RPMI7951 (cell line): ENCODE measurements at regions not wholly inside any gene's neighbourhood (a gene's known extent, or its start where the extent isn't known, plus 50 kb on each side); places are given as distances from the start of the nearest gene placed in this dataset.
"Not testable (repeated sequence)": the region's sequence is repeated elsewhere in the genome, so short reads cannot be mapped to it uniquely, and the experiment has no call there.

Source experiments
- DNase-seq: peaks from one replicate; pipeline ENCODE4 v3.0.0-alpha.2; 2012; ENCODE audit warnings: low read depth

DNA sequence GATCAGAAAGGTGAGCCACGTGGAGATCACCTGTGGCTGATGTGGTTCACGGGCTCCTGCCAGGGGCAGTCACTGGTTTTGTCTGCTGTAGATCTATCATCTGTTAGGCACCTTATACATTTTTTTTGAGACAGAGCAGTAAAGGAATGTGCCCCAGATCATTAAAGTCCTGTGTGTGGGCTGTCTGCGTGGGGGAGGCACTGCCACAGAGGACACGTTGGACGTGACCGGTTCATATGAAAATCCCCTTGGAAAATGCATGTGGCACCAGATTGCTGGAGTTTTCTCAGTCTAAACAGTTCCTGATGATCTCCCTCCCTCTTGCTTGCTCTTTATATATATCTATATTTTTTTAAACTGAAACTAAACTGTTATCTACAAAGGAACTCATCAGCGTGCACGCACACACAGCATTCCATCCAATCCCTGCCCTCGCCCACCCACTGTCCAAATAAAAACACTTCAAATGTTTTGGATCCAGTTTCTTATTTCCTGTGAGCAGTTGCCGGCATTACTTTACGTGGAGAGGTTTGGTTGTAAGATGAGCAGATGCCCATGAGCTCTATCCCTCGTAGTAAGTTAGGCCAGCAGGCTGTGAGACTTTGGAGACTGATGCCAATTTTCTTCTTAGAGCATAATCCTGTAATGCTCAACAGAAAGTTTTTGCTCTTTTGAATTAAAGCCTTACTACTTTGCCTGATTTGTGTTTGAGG is 161.6 kb upstream of the EXOC2 start:
- no peak for DNase-seq

DNA sequence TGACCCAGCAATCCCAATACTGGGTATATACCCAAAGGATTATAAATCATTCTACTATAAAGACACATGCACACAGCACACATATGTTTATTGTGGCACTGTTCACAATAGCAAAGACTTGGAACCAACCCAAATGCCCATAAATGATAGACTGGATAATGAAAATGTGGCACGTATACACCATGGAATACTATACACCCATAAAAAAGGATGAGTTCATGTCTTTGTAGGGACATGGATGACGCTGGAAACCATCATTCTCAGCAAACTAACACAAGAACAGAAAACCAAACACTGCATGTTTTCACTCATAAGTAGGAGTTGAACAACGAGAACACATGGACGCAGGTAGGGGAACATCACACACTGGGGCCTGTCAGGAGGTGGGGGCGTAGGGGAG is 159.3 kb upstream of the EXOC2 start:
- DNase-seq: not testable (repeated sequence)

DNA sequence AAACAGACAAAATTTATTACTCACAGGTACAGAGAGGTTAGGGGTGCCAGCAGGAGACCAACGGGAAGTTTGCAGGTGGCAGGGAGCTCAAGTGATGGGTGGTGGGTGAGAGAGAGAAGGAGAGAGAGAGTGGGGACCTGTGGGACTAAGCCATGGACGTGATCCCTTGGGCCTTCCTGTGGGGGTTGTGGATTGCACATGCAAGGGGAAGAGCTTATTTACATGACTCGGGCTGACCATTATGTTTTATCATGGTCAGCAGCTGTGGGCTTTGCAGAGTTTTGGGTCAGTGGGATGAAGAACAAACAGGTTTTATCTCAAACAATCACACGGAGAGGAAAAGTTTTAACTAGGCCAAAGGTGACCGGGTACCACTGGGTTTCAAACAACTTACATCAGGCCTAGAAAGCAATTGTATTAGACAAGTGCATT is 156.2 kb upstream of the EXOC2 start:
- DNase-seq: no peak

DNA sequence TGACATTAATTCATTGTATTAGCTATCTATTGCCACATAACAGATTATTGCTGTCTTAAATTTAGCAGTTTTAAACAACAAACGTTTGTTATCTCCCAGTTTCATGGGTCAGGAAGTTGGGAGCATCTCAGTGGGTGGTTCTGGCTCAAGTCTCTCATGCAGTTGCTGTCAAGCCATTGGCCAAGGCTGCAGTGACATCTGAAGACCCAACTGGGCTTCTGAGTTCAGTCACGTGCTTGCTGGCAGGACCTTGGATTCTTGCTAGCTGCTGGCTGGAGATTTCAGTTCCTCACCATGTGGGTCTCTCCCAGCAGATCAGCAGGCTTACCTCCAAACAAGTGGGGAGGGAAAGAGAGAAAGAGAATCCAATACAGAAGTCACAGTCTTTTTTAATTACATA is 152.6 kb upstream of the EXOC2 start:
- DNase-seq: no peak

DNA sequence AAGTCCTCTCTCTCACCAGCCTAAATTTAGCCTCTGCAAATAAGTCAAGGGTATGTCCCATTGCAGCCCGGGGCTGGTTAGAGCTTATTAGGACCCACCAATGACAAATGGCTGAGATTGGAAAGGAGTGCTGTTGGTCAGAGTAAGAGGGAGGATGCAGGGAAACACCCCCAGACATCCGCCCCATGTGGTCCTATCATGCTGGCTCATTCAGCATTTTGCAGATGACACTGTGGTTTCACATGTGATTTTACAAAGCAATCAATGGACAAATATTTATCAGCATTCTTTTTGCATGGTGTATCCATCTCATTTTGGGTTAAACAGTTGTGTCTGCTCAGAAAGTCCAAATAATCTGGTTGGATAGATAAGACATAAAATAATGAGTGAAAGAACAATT is 152.2 kb upstream of the EXOC2 start:
- DNase-seq: no peak

DNA sequence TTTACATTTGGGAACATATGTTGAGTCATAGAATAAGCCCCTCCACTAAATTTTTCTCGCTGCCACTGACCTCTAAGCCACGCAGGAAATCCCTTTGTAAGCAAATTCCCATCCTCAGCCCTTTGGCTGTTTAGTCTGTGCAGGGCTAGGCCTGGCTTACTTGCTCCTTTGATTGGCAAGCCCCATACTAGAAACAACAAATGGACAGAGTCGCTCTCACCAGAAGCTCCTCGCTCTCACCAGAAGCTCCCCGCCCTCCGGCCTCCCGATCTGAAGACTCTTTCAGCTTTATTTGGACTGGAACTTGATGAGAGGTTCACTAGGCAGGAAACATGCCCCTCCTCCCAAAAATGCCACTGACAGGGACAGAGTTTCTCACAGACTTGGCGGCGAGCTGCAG is 149.2 kb upstream of the EXOC2 start:
- no peak for DNase-seq

DNA sequence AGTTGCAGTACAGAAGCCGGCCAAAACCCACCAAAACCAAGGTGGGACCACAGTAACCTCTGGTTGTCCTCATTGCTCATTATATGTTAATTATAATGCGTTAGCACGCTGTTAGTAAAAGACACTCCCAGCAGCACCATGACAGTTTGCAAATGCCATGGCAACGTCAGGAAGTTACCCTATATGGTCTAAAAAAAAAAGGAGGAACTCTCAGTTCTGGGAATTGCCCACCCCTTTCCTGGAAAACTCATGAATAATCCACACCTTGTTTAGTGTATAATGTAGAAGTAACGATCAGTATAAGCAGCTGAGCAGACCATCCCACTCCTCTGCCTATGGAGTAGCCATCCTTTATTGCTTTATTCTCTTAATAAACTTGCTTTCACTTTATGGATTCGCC is 148.6 kb upstream of the EXOC2 start:
- DNase-seq: no peak

DNA sequence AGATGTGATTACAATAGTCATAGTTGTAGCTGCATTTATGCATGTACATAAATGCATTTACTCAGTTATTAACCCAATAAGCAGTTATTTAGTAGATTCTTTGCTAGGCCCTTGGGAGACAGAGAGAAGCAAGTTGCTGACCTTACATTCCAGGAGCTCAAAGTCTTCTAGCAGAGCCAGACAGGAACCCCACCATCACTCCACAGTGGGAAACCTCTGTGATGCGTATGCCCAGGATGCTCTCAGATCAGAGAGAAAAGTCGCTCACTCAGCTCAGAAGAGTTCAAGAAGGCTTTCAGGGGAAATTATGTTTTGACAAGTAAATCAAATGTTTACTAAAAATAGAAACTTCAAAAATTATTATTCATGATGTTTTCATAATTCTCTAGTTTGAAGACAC is 146.3 kb upstream of the EXOC2 start:
- no peak for DNase-seq

DNA sequence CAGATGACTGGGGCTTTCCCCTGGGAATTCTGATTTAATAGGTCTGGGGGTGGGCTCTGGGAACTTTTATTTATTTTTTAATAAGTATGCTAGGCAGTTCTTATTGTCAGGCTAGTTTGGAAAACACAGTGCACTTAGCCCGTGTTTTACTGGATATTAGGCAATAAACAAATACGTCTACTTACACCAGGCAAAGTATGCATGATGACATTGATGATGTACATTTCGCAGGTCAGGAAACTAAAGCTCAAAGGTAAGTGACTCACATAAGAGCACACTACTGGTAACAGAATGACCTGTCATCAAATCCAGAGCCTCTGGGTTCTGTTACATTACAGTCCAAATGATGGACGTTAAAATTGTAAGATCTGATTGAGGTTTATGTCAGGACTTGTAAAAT is 144.4 kb upstream of the EXOC2 start:
- no peak for DNase-seq

DNA sequence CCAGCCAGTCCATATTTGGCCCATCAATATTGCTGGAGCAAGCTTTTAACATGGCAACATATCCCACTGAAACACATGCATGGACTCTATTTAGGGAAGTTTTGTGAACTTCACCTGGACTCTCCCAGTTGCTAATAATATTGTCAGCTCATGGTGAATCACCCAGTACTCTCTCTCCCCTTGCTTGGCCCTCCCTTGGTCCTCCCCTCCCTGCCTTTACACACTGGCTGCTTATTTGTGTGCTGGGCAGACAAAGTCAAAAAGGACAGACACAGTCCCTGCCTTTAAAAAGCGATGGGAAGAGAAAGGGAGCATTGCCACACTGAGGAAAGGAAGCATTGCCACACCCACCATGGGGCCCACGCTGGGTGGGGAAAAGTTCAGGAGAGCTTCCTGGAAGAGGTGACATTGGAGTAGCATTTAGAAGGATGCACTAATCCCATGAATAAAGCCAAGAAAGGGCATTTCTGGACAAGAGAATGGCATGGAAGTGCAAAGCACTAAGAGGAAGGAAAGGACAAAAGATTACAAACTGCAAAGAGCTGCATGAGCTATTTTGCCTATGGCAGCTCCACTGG is 143.4 kb upstream of the EXOC2 start:
- no peak for DNase-seq

DNA sequence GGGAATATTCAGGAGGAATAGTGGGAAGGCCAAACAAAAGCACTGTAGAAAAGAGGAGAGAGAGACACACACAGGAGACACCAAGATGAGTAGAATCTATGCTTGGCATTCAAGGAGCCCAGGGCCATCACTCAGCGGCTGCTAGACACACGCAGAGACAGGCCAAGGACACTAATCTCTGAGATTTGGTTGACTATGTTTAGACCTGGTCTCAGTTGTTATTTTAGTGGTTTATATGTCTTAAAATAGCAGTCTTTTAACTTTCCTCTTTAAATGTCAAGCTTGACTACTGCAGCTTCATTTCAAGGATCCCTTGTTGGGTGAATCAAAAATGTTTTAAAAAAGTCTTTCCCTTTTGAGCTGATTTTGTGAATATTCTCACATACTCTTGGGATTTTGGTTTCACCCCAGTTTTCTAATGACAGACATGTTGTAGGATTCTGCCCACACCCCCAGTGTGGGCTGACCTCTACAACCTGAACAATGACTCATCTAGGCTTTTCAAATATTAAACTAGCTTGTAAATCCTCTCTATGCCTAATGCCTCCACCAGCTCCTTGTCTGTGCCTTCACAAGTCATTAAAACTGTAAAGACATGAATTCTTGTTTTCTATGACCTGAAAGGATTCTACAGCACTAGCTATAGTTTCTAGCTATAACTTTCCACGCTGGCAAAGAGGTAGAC is 142.7 kb upstream of the EXOC2 start:
- no peak for DNase-seq

DNA sequence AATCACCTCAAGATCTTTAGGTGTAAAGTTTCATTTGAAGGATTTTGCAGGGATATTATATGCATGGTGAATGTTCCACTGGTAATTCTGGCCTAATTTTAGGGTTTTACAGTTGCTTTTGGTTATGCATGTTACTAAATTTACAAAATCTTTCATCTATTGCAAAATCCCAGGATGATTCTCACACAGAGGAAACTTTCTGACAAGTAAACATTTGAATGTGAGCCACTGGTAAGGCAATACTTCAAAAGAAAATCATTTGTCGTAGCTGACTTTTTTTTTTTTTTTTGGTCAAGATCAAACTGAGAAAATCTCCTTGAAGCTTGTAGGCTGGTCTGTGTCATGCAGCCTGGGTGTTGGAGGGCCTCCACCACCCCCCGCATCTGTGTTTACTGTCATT is 141.9 kb upstream of the EXOC2 start:
- DNase-seq: no peak

DNA sequence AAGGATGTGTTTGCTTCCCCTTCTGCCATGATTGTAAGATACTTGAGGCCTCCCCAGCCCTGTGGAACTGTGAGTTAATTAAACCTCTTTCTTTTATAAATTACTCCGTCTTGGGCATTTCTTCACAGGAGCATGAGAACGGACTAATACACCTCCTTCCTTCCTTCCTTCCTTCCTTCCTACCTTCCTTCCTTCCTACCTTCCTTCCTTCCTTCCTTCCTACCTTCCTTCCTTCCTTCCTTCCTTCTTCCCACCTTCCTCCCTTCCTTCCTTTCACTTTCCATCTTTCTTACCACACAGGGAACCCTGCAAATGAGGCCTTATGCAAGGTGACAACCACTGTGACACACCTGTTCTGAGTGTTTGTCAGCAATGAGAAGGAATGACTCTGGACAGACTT is 141.3 kb upstream of the EXOC2 start:
- no peak for DNase-seq

DNA sequence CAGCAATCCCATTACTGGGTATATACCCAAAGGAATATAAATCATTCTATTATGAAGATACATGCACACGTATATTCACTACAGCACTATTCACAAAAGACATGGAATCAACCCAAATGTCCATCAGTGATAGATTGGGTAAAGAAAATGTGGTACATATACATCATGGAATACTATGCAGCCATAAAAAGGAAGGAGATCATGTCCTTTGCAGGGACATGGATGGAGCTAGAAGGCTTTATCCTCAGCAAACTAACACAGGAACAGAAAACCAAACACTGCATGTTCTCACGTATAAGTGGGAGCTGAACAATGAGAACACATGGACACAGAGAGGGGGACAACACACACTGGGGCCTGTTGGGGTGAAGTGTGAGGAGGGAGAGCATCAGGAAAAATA is 139.9 kb upstream of the EXOC2 start:
- not testable (repeated sequence) for DNase-seq

DNA sequence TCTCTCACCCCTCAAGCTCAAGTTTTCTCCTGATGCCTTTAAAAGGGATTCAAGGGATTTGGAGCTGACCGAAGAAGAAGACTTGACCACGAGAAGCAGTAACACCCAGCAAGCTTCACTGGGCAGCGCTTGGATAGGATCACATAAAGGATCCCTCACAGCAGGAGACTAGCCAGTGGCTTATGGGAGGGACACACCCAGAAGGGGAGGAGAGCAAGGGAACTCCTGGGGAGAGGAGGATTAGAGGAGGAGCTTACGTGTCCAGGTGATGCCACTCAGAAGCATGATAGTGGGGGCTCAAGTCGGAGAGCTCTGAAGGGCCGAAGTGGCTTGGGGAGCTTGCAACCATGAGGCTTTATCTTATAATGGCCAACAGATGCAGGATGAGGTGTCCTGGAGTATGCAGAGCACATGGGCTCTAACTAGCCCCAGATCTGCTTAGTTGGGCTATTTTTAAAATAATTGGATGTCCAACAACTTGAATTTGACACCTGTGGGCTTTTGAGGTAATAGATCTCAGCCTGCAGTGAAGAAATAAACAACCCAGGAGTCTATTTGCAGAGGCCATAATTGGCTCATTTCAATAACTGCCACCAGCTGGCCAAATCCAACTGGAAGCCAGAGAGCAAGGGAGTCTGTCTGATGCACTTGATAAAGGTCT is 137.9 kb upstream of the EXOC2 start:
- no peak for DNase-seq

DNA sequence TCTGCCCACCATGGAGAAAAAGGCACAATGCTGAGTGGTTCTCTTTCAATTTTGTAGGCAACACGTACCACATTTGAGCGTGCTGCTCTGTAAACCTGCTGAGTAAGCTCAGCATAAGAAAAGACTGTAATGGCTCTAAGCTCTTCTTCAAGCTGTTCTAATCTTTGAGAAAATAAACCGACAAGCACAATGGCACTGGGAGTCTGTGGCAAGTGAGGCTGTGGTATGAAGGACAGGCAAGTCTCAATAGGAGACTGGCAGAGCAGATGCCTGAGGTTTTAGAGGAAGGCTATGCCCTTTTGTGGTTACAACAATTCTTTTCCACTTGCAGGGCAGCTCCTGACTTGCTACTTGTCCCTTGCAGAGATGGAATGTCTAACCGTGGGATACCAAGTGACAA is 136.7 kb upstream of the EXOC2 start:
- no peak for DNase-seq

DNA sequence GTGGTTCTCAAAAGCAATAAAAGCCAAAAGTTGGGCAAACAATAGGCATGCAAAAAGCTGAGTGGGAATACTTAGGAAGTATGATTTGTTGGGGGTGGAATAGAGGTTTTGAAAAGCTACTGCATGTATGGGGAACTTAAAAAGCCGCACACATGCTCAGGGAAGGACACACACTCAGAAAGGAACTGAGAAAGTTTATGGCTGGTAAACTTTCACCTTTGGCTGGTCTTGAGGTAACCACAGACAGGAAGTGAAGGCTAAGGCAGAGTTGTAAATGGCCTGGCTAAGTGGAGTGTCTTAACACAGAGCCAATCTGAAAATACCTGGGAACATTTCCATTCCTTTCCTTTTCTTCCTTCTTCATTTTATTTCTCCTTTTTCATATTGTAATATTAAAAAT is 134.5 kb upstream of the EXOC2 start:
- no peak for DNase-seq

DNA sequence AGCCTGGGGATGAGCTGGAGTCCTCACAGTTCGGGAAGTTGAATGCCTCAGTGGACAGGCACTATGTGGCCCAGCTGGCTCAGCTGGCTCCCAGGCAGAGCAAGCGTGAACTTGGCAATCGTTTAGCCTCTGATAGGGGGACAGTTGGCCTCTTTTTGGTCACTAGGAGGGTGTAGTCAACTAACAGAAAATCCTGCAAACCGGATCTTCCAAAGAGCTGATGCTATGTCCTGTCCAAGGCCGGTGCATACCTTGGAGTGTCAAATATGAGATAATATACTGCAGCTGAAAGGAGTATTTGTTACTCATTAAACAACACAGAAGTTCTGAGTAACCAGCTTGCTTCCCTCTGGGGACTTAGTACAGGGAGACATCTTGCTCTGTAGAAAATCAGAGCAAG is 126.2 kb upstream of the EXOC2 start:
- no peak for DNase-seq

DNA sequence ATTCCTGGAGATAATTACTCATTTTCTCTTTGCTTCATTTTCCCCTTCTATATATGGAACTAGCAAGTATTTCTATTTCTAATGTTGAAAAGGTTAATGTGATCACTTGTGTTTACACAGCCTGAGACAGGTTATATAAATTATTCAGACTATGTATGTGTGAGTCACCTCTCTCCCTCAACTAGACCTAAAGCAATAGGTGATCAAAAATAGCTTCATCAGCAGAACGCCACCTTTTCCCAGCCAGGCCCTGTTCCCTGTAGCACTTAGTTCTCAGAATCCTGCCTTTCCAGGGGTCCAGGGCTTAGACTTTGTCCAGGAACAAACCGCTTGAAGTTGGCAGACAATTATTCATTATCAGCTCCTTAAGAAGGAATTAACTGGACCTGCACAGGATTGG is 125.3 kb upstream of the EXOC2 start:
- DNase-seq: no peak

DNA sequence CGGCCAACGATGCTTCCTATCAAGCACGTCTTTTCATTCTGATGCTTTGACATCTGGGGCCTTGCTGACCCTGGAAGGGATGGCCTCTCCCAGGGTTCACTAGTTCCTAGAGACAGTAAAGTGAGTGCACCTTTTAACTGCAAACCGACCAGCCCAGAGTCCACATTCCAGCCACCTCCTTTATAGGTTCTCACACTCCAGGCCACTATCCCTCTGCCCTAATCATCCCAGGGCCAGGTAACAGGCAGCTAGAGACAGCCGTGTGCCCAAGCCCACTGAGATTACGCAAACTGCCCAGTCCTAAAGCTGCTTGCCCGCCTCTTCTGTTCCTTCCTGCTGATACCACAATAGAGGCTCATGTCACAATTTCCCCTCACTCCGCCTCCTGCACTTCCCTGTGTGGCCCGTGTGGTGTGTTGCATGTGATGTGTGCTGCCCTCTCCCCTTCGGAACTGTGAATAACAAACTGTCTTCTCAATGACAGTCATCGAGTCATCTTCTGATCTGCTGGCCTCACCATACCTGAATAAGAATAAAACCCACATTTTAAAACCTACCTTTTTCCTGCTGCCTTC is 123.7 kb upstream of the EXOC2 start:
- DNase-seq: no peak

DNA sequence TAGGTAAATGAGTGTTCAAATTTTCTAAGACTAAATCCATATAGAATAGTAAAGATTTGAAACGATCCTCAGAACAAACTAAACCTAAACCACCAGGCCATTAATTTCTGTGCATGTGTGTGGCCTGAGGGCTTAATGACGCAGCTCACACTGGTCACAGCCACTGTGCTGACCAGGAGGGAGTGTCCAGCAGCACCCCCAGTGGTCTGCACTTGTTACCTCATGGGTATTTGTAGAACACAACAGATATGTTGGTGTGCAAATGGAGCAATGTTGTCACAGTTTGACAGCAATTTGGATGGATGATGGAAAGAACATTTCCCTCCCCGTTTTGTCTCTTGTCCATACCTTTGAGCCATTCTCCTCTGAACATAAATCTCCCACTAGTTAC is 122.4 kb upstream of the EXOC2 start:
- peak; percentile 31 for DNase-seq
